HAP-1 (cell line): ENCODE measurements at regions not wholly inside any gene's neighbourhood (a gene's known extent, or its start where the extent isn't known, plus 50 kb on each side); places are given as distances from the start of the nearest gene placed in this dataset.

Experiments used
- DNase-seq, 2 experiments: peaks; one replicate each; pipeline ENCODE4 v3.0.0-alpha.2; 2016 to 2020; ENCODE audit warnings: low spot score in 2 of 2
- H3K27me3 ChIP-seq: fragments of 250-450 bp; sonication (Bioruptor Pico); 2 replicates; pipeline ENCODE4 v1.5.1; 2020; ENCODE audit warnings: low read depth, mild to moderate bottlenecking, moderate library complexity
- H3K36me3 ChIP-seq: fragments of 250-450 bp; sonication (Bioruptor Pico); replicated peaks from 2 replicates; pipeline ENCODE4 v1.5.1; 2020; ENCODE audit warnings: mild to moderate bottlenecking
- H3K4me1 ChIP-seq: fragments of 250-450 bp; sonication (Bioruptor Pico); 2 replicates; pipeline ENCODE4 v1.5.1; 2020; ENCODE audit warnings: mild to moderate bottlenecking
- H3K4me3 ChIP-seq: fragments of 250-450 bp; sonication (Bioruptor Pico); 2 replicates; pipeline ENCODE4 v1.5.1; 2020; ENCODE audit warnings: mild to moderate bottlenecking, moderate library complexity
- H3K9me3 ChIP-seq: fragments of 250-450 bp; sonication (Bioruptor Pico); 2 replicates; pipeline ENCODE4 v1.5.1; 2020; ENCODE audit warnings: mild to moderate bottlenecking, moderate library complexity
- in situ Hi-C: fragments of 300-500 bp; cut with MboI; formaldehyde crosslinking; loops from 3 replicates; pipeline ENCODE4 v1.14.3; 2020; ENCODE audit warnings: low sequenced_read_pairs, inconsistent platforms, mixed read lengths

DNA sequence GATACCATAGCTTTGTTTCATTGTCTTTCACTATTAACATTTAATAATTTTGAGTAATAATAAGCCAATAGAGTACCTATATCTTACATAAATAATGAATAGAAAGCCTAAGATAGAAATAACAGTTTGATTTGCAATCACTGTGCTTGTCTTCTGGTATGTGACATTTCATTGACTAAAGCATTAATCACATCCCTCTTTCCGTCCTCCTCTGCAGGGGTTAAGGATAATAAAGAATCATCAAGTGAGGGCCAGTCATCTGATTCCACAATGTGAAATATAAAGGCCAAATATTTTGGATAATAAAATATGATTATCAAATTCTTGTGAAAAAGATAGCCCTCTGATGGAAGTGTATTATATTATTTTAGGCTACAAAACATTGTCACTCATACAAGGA lies 2073.4 kb downstream of the ARAP2 start:
- no peaks in the 10 kb centered on the region for H3K9me3 ChIP-seq
- H3K4me1 ChIP-seq: no peaks in the 10 kb centered on the region
- H3K27me3 ChIP-seq: no peaks in the 10 kb centered on the region
- DNase-seq: no peak
- in situ Hi-C loops: no loop called here
- no peak overlapping the region for H3K4me3 ChIP-seq
- no peaks in the 10 kb centered on the region for H3K36me3 ChIP-seq

DNA sequence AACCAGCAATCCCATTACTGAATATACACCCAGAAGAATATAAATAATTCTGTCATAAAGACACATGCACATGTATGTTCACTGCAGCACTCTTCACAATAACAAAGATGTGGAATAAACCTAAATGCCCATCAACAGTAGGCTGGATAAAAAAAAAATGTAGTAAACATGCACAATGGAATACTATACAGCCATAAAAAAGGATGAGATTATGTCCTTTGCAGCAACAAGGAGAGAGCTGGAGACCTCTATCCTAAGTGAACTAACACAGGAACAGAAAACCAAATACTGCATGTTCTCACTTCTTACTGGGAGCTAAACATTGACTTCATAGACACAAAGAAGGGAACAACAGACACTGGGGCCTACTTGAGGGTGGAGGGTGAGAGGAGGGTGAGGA lies 2067.7 kb downstream of the ARAP2 start:
- in situ Hi-C loops: no loop called here
- H3K4me1 ChIP-seq: no peaks in the 10 kb centered on the region
- H3K4me3 ChIP-seq: no peak overlapping the region
- no peak for DNase-seq
- H3K9me3 ChIP-seq: no peaks in the 10 kb centered on the region
- no peaks in the 10 kb centered on the region for H3K36me3 ChIP-seq
- no peaks in the 10 kb centered on the region for H3K27me3 ChIP-seq

DNA sequence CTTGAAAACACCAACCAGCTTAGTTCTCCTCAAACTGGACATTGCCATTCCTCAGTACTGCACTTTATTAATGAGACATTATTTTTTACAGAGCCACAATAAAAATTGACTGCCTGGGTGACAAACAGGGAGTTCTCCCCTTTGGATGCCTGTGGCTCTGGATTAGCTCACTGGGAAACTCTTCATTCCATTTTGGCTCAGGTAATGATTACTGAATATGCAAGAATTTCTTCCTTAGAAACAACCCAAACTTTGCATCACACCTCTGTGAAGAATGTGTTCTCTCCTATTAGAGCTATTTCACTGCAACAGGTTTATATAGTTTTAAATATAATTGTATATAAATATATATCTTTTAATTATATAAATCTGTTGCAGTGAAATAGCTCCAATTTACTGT lies 2065.8 kb downstream of the ARAP2 start:
- no peaks in the 10 kb centered on the region for H3K36me3 ChIP-seq
- in situ Hi-C loops: no loop called here
- no peaks in the 10 kb centered on the region for H3K9me3 ChIP-seq
- no peak overlapping the region for H3K4me3 ChIP-seq
- H3K27me3 ChIP-seq: no peaks in the 10 kb centered on the region
- no peaks in the 10 kb centered on the region for H3K4me1 ChIP-seq
- DNase-seq: no peak

DNA sequence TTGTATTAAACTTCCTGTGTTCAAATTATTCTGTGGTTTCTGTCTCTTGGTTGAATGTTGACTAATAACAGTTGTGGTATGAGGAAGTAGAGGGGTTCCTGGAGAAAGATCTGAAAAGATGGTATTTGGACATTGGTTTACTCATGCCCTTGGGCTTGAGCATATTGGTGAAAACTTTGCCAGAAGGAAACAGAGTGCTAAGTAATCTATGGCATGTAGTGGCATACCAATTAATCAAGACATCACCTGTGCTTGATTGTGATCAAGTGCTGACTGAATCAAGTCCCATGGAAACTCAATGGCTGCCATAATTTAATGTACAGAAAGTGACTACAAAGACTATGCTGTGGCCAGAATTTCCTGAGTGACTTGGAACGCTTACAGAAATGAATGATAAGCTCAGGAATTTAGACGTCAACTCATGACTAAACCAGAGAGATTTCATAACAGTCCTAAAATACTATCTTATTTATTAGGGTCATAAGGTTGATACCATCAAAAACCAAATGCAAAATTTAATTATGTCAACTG lies 2062.9 kb downstream of the ARAP2 start:
- DNase-seq: no peak
- no peaks in the 10 kb centered on the region for H3K27me3 ChIP-seq
- no peaks in the 10 kb centered on the region for H3K36me3 ChIP-seq
- in situ Hi-C loops: no loop called here
- H3K4me1 ChIP-seq: no peaks in the 10 kb centered on the region
- H3K4me3 ChIP-seq: no peak overlapping the region
- no peaks in the 10 kb centered on the region for H3K9me3 ChIP-seq

DNA sequence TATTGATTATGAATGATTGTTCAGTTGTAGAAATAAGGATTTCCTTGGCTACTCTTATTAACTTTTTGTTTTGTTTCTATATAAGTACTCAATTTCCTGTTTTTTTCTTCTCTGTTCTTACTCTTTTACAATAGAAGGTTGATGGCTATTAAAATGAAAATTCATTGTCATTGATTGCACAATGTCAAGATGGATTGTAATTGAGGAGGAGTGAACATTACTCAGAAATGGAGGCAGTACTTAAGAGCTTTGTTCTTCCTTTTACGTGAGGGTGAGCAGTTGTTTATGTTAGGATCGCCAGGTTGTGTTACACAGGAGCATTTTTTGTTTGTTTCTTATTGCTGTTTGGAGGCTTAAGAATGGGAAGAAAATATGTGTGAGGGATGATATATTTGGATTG lies 2062.4 kb downstream of the ARAP2 start:
- H3K4me3 ChIP-seq: no peak overlapping the region
- in situ Hi-C loops: no loop called here
- no peaks in the 10 kb centered on the region for H3K27me3 ChIP-seq
- no peaks in the 10 kb centered on the region for H3K9me3 ChIP-seq
- no peak for DNase-seq
- H3K36me3 ChIP-seq: no peaks in the 10 kb centered on the region
- no peaks in the 10 kb centered on the region for H3K4me1 ChIP-seq

DNA sequence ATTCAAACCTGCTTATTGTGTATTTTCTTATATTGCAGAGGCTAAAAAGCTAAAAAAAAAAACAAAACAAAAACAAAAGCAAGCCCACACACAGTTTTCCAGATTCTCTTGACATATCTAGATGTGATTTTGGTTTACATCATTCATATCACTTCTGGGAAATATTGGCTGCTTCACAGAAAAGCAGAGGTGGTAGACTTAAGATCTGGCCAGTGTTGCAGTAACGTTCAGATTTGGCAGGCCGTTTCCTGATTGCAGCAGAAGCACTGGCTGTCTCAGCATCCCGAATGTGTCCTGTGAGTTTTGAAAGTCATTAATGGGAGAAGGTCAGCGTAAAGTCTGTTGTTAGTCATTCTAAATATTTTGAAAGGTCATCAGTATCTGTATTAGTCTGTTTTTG lies 2062.0 kb downstream of the ARAP2 start:
- Histone ChIP-seq H3K27me3 (no peaks in the 10 kb centered on the region), H3K4me1 (no peaks in the 10 kb centered on the region), H3K9me3 (no peaks in the 10 kb centered on the region), H3K4me3 (no peak overlapping the region), H3K36me3 (no peaks in the 10 kb centered on the region)
- in situ Hi-C loops: no loop called here
- no peak for DNase-seq

DNA sequence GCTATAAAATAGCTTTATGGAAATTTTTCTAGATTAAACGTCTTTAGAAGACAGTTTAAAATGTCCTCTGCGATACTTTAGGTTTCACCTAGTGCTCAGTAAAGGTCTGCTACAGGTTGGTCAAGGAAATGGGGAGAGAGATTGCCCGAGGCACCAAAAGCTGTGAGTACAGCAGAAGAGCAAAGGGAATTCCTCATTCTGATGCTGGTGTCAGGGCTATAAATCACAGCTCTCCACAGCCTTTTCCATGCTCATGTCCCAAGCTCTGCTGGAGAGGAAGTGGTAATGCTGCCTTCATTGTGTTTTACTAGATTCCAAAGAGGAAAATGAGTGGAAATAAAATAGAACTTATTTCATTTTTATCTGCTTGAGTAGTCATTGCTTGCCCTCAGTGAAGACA lies 2060.4 kb downstream of the ARAP2 start:
- in situ Hi-C loops: no loop called here
- Histone ChIP-seq H3K4me3 (no peak overlapping the region), H3K27me3 (no peaks in the 10 kb centered on the region), H3K9me3 (no peaks in the 10 kb centered on the region), H3K36me3 (no peaks in the 10 kb centered on the region), H3K4me1 (no peaks in the 10 kb centered on the region)
- DNase-seq: no peak

DNA sequence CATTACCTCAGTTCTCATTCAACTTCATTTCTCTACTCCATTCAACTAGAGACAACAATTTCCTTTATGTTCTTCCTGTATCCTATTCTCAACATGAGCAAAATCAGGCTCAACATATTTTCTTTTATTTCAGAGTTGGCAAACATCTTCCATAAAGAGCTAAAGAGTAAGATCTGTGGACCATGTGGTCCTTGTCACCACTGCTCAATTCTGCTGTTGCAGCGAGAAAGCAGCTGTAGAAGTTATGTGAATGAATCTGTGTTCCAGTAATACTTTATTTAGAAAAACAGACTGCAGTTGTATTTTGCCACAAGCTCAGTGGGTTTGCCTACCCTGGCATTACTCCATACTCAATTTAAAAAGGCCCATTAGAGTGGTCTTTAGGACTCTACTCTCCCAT lies 2057.3 kb downstream of the ARAP2 start:
- Histone ChIP-seq H3K36me3 (no peaks in the 10 kb centered on the region), H3K4me3 (no peak overlapping the region), H3K9me3 (no peaks in the 10 kb centered on the region), H3K27me3 (no peaks in the 10 kb centered on the region), H3K4me1 (no peaks in the 10 kb centered on the region)
- peak in 1 of 2 experiments; percentile 15 for DNase-seq
- in situ Hi-C loops: no loop called here

DNA sequence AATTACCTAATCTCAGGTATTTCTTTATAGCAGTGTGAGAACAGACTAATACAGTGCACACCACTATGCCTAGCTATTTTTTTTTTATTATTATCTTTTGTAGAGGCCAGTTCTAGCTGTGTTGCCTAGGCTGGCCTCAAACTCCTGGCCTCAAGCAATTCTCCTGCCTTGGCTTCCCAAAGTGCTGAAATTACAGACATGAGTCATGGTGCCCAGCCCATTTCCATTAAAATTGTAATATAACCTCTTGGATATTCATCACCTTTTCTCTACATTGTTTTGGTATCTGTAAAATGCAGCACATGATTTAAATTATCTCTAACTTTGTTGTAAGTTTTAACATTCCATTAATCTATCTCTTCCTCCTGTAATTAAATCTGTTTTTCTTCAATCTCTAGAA lies 2052.9 kb downstream of the ARAP2 start:
- Histone ChIP-seq H3K4me1 (no peaks in the 10 kb centered on the region), H3K4me3 (no peak overlapping the region), H3K36me3 (no peaks in the 10 kb centered on the region), H3K27me3 (no peaks in the 10 kb centered on the region), H3K9me3 (no peaks in the 10 kb centered on the region)
- in situ Hi-C loops: no loop called here
- DNase-seq: no peak

DNA sequence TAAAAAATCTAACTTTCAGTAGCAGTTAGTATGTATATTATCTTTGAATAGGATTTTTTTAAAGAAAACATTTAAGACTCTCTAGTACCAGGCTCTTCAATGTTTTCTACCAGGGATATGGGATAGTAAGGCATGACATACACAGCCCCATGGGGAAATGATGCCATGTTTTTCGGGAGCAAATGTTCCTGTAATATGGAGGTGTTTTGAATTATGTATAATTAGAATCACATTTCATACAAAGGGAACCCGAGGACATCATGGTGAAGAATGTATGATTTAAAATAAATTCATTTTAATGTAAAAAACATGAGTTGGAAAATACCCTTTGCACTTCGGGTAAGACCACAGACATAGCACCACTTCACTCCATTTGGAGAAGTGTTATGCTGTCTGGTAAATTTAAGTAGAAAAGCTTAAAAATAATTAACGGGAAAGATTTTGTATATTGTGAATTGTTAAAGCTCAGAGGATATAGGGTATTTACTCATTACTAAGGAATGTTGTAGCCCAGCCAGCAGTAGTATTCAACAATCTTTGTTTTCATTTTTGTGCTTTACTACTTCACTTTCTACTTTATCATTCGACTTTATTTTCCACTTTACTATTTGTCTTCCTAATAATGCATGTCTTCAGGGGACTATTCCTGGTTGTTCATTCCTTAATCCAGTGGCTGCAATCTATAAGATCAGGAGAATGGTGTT lies 2050.7 kb downstream of the ARAP2 start:
- Histone ChIP-seq H3K27me3 (no peaks in the 10 kb centered on the region), H3K4me1 (no peaks in the 10 kb centered on the region), H3K9me3 (no peaks in the 10 kb centered on the region), H3K4me3 (no peak overlapping the region), H3K36me3 (no peaks in the 10 kb centered on the region)
- in situ Hi-C loops: no loop called here
- DNase-seq: no peak

DNA sequence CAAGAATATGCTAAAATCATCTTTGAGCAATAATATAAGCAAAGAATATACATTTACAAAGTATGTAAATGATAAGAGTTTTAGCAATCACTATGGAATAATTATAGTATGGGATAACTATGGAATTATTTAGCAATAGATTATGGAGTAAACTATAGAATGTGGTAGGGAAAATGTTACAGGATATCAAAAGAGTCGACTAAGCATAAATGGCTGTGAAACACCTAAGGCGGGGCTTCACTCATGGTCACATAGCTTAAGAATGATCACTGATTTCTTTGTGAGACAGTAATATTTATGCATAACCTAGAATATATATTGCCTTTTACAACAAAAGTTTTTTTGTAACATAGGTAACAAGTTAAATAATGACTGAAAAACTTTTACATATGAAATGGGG lies 2049.7 kb downstream of the ARAP2 start:
- no peaks in the 10 kb centered on the region for H3K27me3 ChIP-seq
- in situ Hi-C loops: no loop called here
- no peak overlapping the region for H3K4me3 ChIP-seq
- no peak for DNase-seq
- no peaks in the 10 kb centered on the region for H3K36me3 ChIP-seq
- no peaks in the 10 kb centered on the region for H3K4me1 ChIP-seq
- no peaks in the 10 kb centered on the region for H3K9me3 ChIP-seq

DNA sequence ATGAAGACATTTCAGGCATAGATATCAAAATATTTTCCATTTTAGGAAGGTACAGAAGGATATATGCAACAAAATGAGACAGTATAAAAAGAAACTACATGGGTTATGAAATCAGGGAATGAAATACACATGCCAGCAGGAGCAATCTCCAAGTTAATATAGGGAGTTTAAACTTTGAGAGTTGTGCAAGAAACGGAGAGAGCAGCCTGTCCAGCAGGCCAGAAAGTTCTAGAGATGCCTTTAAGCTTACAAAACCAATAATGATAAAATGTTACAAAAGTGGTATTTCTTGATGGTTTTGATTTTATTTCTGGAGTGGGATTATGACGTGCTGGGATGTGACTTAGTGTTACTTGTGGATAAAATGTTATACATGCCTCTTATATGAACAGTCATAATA lies 2047.9 kb downstream of the ARAP2 start:
- no peak overlapping the region for H3K4me3 ChIP-seq
- in situ Hi-C loops: no loop called here
- no peaks in the 10 kb centered on the region for H3K27me3 ChIP-seq
- no peaks in the 10 kb centered on the region for H3K9me3 ChIP-seq
- H3K36me3 ChIP-seq: no peaks in the 10 kb centered on the region
- DNase-seq: no peak
- H3K4me1 ChIP-seq: no peaks in the 10 kb centered on the region

DNA sequence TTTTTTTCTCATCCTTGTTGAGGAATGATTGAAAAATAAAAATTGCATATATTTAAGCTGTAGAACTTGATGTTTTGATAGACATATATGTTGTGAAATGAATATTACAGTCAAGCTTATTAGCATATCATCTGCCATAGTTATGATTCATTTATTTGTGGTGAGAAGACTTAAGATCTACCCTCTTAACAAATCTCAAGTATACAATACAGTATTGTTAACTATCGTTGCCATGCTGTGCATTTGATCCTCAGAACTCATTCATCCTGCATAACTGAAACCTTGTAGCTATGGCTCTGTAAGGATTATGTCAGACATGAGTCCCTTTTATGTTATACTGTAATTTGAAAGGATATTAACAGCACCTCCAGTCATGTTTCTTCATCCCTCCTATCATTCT lies 2045.3 kb downstream of the ARAP2 start:
- H3K27me3 ChIP-seq: no peaks in the 10 kb centered on the region
- DNase-seq: no peak
- no peaks in the 10 kb centered on the region for H3K36me3 ChIP-seq
- H3K9me3 ChIP-seq: no peaks in the 10 kb centered on the region
- no peaks in the 10 kb centered on the region for H3K4me1 ChIP-seq
- in situ Hi-C loops: no loop called here
- no peak overlapping the region for H3K4me3 ChIP-seq

DNA sequence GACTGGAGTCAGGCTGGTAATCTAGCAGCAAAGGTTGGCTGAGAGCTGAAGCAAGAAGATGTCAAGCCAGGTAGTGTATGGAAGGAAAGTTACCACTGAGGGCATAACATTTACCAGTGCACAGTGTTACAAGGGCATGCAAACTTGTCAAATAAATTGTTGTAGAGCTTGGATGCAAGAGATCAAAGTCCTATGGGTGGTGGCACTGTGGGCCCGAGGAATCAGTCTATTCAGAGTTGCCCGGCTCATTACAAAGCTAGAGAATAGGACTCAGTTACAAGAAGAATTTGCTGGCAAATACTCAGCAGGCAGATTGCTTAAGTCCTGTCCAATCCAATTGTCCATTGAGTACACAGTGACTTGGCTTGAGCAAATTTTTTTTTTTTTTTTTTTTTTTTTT lies 2043.8 kb downstream of the ARAP2 start:
- in situ Hi-C loops: no loop called here
- no peak overlapping the region for H3K4me3 ChIP-seq
- H3K27me3 ChIP-seq: no peaks in the 10 kb centered on the region
- H3K9me3 ChIP-seq: no peaks in the 10 kb centered on the region
- no peak for DNase-seq
- no peaks in the 10 kb centered on the region for H3K36me3 ChIP-seq
- no peaks in the 10 kb centered on the region for H3K4me1 ChIP-seq

DNA sequence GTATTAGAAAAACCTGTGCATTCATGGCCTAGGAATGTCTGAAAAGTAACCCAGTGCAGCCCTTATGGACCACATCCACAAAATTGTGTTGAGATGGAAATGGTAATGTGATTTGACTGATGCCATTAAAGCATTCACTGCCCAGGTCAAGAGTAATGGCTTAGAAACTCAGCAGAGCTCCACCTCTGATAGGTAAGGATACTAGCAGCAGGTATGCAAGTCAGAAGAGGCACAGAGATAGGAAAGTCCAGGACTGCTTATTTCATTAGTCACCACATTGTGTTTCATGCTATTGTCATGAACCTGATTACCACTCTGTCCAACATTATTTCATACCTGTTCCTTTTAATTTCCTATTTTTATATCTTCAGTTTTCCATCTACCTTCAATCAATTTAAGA lies 2042.2 kb downstream of the ARAP2 start:
- Histone ChIP-seq H3K27me3 (no peaks in the 10 kb centered on the region), H3K9me3 (peaks cover 2% of the 10 kb centered on the region; the same call in 1 of the 2 replicates), H3K36me3 (no peaks in the 10 kb centered on the region), H3K4me1 (no peaks in the 10 kb centered on the region), H3K4me3 (no peak overlapping the region)
- in situ Hi-C loops: no loop called here
- DNase-seq: no peak
